ENCODE measurements at regions not wholly inside any gene's neighbourhood (a gene's known extent, or its start where the extent isn't known, plus 50 kb on each side); places are given as distances from the start of the nearest gene placed in this dataset.

DNA sequence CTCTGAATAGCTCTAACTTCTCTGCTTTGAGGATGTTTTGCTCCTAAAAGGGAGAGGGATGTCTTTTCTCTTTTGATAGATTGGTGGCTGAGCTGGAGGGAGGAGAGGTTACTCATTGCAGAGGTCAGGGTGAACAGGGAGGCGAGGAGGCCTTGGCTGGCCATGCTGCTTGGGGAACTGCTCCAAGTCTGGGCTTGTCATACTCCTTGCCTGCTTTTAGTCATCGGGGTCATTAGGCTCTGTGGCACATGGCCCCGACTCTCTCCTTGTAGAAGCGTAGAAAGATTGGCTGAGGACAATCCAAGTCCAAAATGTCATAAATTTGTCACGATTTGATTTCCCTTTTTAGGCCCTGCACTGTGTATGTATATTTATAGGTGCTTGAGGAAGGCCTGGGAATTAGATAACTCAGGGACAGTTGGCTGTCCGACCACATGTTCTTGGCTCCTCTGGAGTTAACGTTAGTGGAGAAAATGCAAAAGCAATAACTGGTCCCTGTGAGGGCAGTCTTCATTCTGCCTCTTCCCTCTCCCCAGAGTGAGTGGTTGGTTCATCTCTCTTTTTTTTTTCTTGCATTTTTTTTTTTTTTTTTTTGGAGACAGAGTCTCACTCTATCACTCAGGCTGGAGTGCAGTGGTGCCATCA, 160.1 kb downstream of the SCP2D1 start:
- TF ChIP-seq, protein P1, sequence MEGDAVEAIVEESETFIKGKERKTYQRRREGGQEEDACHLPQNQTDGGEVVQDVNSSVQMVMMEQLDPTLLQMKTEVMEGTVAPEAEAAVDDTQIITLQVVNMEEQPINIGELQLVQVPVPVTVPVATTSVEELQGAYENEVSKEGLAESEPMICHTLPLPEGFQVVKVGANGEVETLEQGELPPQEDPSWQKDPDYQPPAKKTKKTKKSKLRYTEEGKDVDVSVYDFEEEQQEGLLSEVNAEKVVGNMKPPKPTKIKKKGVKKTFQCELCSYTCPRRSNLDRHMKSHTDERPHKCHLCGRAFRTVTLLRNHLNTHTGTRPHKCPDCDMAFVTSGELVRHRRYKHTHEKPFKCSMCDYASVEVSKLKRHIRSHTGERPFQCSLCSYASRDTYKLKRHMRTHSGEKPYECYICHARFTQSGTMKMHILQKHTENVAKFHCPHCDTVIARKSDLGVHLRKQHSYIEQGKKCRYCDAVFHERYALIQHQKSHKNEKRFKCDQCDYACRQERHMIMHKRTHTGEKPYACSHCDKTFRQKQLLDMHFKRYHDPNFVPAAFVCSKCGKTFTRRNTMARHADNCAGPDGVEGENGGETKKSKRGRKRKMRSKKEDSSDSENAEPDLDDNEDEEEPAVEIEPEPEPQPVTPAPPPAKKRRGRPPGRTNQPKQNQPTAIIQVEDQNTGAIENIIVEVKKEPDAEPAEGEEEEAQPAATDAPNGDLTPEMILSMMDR (conservative IDR thresholded peaks at IDR 0.05), result no peak
- no peak for TF ChIP-seq ZFX (IDR thresholded peaks at IDR 0.05)

All from C4-2B (cell line).